Left ventricle myocardium inferior (tissue), 1 donor: ENCODE measurements at regions not wholly inside any gene's neighbourhood (a gene's known extent, or its start where the extent isn't known, plus 50 kb on each side); places are given as distances from the start of the nearest gene placed in this dataset.

Source experiments
- DNase-seq: peaks from one replicate; pipeline ENCODE4 v3.0.0-alpha.2; 2020
- H3K27ac ChIP-seq: fragments of 200-600 bp; replicated peaks from 2 replicates; pipeline ENCODE4 v1.8.0; 2021
- H3K27me3 ChIP-seq: fragments of 200-600 bp; 2 replicates; pipeline ENCODE4 v1.8.0; 2021; ENCODE audit warnings: low read depth
- H3K36me3 ChIP-seq: fragments of 200-600 bp; 2 replicates; pipeline ENCODE4 v1.8.0; 2021
- H3K4me1 ChIP-seq: fragments of 200-600 bp; 2 replicates; pipeline ENCODE4 v1.8.0; 2021
- H3K4me3 ChIP-seq: fragments of 200-600 bp; 2 replicates; pipeline ENCODE4 v1.8.0; 2021; ENCODE audit warnings: mild to moderate bottlenecking, moderate library complexity
- H3K9me3 ChIP-seq: fragments of 200-600 bp; replicated peaks from 2 replicates; pipeline ENCODE4 v1.8.0; 2021
- intact Hi-C: fragments of 100-400 bp; cut with micrococcal nuclease; formaldehyde crosslinking; loops from one replicate; pipeline ENCODE4 v1.11.0; 2022
- TF ChIP-seq, protein P1 (sequence below): fragments of 200-600 bp; IDR thresholded peaks from 2 replicates; pipeline ENCODE4 v1.8.0; 2021; ENCODE audit warnings: antibody characterized with exemption, mild to moderate bottlenecking, borderline replicate concordance
- donor health status: DM: no; HTN: yes; CAD: no; lungs with severe emphysema.

- Histone ChIP-seq H3K4me1 (peaks cover 21% of the 10 kb centered on the region), H3K27ac (no peak overlapping the region), H3K4me3 (no peak overlapping the region), H3K27me3 (peaks cover 7% of the 10 kb centered on the region), H3K9me3 (no peaks in the 10 kb centered on the region), H3K36me3 (no peaks in the 10 kb centered on the region)
- TF ChIP-seq, protein P1, sequence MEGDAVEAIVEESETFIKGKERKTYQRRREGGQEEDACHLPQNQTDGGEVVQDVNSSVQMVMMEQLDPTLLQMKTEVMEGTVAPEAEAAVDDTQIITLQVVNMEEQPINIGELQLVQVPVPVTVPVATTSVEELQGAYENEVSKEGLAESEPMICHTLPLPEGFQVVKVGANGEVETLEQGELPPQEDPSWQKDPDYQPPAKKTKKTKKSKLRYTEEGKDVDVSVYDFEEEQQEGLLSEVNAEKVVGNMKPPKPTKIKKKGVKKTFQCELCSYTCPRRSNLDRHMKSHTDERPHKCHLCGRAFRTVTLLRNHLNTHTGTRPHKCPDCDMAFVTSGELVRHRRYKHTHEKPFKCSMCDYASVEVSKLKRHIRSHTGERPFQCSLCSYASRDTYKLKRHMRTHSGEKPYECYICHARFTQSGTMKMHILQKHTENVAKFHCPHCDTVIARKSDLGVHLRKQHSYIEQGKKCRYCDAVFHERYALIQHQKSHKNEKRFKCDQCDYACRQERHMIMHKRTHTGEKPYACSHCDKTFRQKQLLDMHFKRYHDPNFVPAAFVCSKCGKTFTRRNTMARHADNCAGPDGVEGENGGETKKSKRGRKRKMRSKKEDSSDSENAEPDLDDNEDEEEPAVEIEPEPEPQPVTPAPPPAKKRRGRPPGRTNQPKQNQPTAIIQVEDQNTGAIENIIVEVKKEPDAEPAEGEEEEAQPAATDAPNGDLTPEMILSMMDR = no peak
- no peak for DNase-seq
- intact Hi-C loops = no loop called here
Measured at GRCh38 chr13:97568850-97569249, 134.9 kb downstream of the RAP2A start.

DNA sequence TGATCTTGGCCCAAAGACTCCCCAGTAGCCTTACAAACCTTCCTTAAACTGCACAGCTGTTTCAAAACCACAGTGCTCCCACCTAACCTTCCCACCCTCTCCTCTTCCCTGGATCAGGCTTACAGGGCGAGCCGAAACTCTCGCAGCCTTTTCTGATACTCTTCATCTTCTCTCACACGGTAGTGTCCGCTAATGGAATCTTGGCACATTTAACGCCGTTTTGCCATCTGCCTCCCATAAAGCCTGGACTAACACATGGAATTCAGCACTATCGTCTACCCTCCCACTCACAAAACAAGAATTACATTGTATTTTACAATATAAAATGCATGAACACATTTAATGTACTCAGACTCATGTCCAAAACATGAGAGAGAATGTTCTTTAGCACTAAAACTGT, 135.9 kb downstream of the RAP2A start:
- intact Hi-C loops = no loop called here
- Histone ChIP-seq H3K36me3 (no peaks in the 10 kb centered on the region), H3K27ac (no peak overlapping the region), H3K4me1 (peaks cover 21% of the 10 kb centered on the region), H3K9me3 (no peaks in the 10 kb centered on the region), H3K4me3 (no peak overlapping the region), H3K27me3 (peaks cover 5% of the 10 kb centered on the region)
- DNase-seq = no peak
- TF ChIP-seq, protein P1 = no peak

GRCh38 chr13:97570442-97570841, 136.5 kb downstream of the RAP2A start:
- intact Hi-C loops = no loop called here

DNA sequence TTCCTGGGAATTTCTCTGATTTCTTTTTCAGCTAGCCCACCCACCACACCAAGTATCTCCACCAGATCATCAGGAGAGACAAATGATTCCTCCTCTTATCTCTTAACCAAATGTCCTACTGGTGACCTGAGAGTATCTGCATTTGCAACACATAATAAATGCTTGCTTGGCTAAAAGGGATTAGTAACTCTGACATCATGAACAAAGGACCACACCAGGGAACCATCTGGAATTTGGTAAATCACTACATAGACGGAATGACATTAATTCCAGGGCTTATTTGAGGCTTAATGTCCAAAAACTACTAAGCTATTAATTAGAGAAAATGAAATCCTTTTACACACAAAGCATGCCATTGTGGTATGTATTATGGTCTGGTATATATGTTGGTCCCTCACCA, 139.0 kb downstream of the RAP2A start:
- H3K4me3 ChIP-seq = no peak overlapping the region
- intact Hi-C loops = no loop called here
- H3K27ac ChIP-seq = no peak overlapping the region
- H3K36me3 ChIP-seq = no peaks in the 10 kb centered on the region
- H3K9me3 ChIP-seq = no peaks in the 10 kb centered on the region
- peaks cover 16% of the 10 kb centered on the region for H3K4me1 ChIP-seq
- no peaks in the 10 kb centered on the region for H3K27me3 ChIP-seq
- DNase-seq = no peak
- TF ChIP-seq, protein P1 = no peak

More at GRCh38 chr13:97570442-97570841, 136.5 kb downstream of the RAP2A start:
- TF ChIP-seq, protein P1 = no peak
- no peak overlapping the region for H3K4me3 ChIP-seq
- peaks cover 4% of the 10 kb centered on the region for H3K27me3 ChIP-seq
- no peak overlapping the region for H3K27ac ChIP-seq
- H3K36me3 ChIP-seq = no peaks in the 10 kb centered on the region
- DNase-seq = no peak
- peaks cover 21% of the 10 kb centered on the region for H3K4me1 ChIP-seq
- H3K9me3 ChIP-seq = no peaks in the 10 kb centered on the region

DNA sequence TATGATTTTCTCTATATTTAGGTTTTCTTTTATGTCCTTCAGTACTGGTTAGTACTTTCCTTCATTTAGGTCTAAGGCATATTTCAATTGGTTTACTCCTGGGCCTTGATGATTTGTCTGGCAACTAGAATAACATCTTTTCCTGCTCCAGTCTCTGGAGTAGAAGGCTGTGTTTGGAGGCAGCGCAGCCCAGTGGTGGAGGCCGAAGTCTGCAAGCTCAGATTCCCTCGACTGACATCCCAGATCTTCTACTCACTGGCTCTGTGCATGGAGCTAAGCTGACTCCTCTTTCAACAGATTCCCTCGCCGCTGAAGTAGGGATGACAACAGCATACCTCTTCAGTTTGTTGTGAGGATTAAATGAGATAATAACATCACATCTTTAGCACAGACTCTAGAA, 141.0 kb downstream of the RAP2A start:
- Histone ChIP-seq H3K9me3 (no peaks in the 10 kb centered on the region), H3K4me3 (no peak overlapping the region), H3K4me1 (no peaks in the 10 kb centered on the region), H3K27ac (no peak overlapping the region), H3K27me3 (no peaks in the 10 kb centered on the region), H3K36me3 (no peaks in the 10 kb centered on the region)
- peak; percentile 21 for DNase-seq
- intact Hi-C loops = no loop called here
- TF ChIP-seq, protein P1 = peak; percentile 57

DNA sequence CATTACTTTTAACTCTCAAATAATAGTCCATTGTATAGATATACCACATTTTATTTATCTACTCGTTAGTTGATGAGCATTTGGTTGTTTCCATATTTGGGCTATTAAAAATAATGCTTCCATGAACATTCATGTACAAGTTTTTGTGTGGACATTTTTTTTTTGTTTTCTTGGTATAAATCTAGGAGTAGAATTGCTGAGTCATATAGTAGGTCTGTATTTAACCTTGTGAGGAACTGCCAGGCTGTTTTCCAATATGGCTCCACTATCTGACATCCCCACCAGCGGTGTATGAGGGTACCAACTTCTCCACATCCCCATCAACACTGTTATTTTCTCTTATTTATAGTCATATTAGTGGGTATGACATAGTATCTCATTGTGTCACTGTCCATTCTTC, 143.1 kb downstream of the RAP2A start:
- no peaks in the 10 kb centered on the region for H3K4me1 ChIP-seq
- intact Hi-C loops = no loop called here
- no peaks in the 10 kb centered on the region for H3K9me3 ChIP-seq
- DNase-seq = no peak
- TF ChIP-seq, protein P1 = no peak
- H3K36me3 ChIP-seq = no peaks in the 10 kb centered on the region
- no peak overlapping the region for H3K4me3 ChIP-seq
- no peak overlapping the region for H3K27ac ChIP-seq
- no peaks in the 10 kb centered on the region for H3K27me3 ChIP-seq
